Adipocyte (in vitro differentiated cells): ENCODE measurements at regions not wholly inside any gene's neighbourhood (a gene's known extent, or its start where the extent isn't known, plus 50 kb on each side); places are given as distances from the start of the nearest gene placed in this dataset.

Experiments
- DNase-seq: peaks from one replicate; pipeline ENCODE4 v3.0.0-alpha.2; 2015; ENCODE audit warnings: low read depth
- H3K27me3 ChIP-seq: replicated peaks from 2 replicates; pipeline ENCODE4 v1.7.0; 2013; ENCODE audit warnings: mild to moderate bottlenecking, low read length, moderate library complexity; ENCODE audit not compliant: control insufficient read depth, insufficient read depth
- H3K36me3 ChIP-seq: 2 replicates; pipeline ENCODE4 v1.7.0; 2013; ENCODE audit warnings: low read length, mild to moderate bottlenecking, moderate library complexity; ENCODE audit not compliant: control insufficient read depth, insufficient read depth, severe bottlenecking
- H3K4me1 ChIP-seq: 2 replicates; pipeline ENCODE4 v1.7.0; 2013; ENCODE audit warnings: mild to moderate bottlenecking, low read length, moderate library complexity; ENCODE audit not compliant: control insufficient read depth, insufficient read depth
- H3K4me3 ChIP-seq: 2 replicates; pipeline ENCODE4 v1.7.0; 2013; ENCODE audit warnings: mild to moderate bottlenecking, low read length, moderate library complexity
- H3K9ac ChIP-seq: 2 replicates; pipeline ENCODE4 v1.7.0; 2013; ENCODE audit warnings: mild to moderate bottlenecking, low read length, moderate library complexity
- H3K9me3 ChIP-seq: 2 replicates; pipeline ENCODE4 v1.7.0; 2013; ENCODE audit warnings: mild to moderate bottlenecking, low read length, moderate library complexity; ENCODE audit not compliant: control insufficient read depth

DNA sequence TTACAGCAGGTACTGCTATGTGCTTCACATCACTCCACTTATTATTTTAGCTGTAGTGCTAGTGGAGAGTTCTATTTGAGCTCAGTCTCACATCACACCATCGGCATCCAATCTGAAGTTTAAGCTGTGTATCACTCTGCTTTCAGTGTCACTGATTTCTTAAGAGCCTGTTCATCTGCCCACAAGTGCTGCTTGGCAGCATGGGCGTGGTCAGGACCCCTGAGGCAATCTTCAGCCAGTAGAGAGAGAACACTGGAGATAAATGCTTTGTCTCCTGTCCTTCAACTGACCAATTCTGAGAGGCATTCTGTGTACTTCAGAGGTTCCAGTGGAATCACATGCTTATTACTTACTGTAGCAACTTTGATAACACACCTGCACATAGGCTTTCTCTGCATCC lies 728.8 kb downstream of the RPS29 start:
- no peak overlapping the region for H3K4me3 ChIP-seq
- H3K4me1 ChIP-seq: no peaks in the 10 kb centered on the region
- no peaks in the 10 kb centered on the region for H3K36me3 ChIP-seq
- no peak overlapping the region for H3K9ac ChIP-seq
- no peaks in the 10 kb centered on the region for H3K27me3 ChIP-seq
- no peak for DNase-seq
- H3K9me3 ChIP-seq: no peaks in the 10 kb centered on the region

DNA sequence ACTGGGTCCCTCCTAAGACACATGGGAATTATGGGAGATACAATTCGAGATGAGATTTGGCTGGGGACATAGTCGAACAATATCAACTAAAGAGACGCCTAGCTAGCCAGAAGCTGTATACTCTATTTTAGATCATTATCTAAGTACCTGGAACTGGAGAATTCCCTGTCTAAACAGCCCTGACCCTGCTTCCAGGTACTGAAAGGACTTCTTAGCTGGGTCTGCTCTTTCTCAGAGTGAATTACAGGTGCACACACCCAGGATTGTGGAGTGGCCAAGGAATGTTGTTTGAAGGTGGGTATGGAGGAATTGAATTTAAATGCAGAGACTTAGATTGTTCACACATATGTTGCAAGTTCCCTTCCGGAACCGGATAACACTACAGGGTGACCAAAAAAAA lies 733.0 kb downstream of the RPS29 start:
- H3K4me1 ChIP-seq: peaks cover 9% of the 10 kb centered on the region
- no peak overlapping the region for H3K4me3 ChIP-seq
- H3K9me3 ChIP-seq: no peaks in the 10 kb centered on the region
- no peak overlapping the region for H3K9ac ChIP-seq
- no peaks in the 10 kb centered on the region for H3K27me3 ChIP-seq
- no peak for DNase-seq
- H3K36me3 ChIP-seq: no peaks in the 10 kb centered on the region

DNA sequence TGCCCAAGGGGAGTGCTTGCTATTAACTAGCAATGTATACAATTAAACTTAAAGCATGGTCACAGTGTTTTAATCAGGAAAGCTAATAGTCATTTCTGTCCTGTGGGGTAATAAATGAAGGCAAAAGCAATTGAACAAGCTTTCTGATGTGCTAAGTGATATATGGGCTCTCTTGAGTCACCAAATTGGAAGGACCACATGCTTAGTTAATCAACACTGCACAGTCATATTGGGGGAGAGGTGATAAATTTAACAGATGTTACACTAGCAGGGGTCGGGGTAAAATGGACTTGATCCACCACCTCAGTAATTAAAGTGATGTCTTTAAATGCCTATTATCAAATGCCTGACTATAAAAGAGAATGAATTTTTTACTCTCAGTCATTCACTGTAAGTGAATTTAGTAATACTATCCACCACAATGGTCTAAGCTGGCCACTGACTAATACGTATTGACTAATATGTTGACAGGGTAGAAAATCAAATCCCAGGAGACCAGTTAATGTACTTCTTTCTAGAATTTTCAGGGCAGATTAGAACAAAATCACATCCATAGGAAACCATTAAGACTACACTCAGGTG lies 736.3 kb downstream of the RPS29 start:
- no peak overlapping the region for H3K9ac ChIP-seq
- no peak overlapping the region for H3K4me3 ChIP-seq
- peaks cover 9% of the 10 kb centered on the region for H3K4me1 ChIP-seq
- H3K36me3 ChIP-seq: no peaks in the 10 kb centered on the region
- no peaks in the 10 kb centered on the region for H3K27me3 ChIP-seq
- no peak for DNase-seq
- H3K9me3 ChIP-seq: no peaks in the 10 kb centered on the region

- Histone ChIP-seq H3K4me3 (no peak overlapping the region), H3K9me3 (no peaks in the 10 kb centered on the region), H3K27me3 (no peaks in the 10 kb centered on the region), H3K9ac (no peak overlapping the region), H3K36me3 (no peaks in the 10 kb centered on the region), H3K4me1 (no peaks in the 10 kb centered on the region)
- no peak for DNase-seq
These were observed 743.4 kb downstream of the RPS29 start for GRCh38 chr14:48842785-48843184.

GRCh38 chr14:48826058-48826457 lies 760.1 kb downstream of the RPS29 start:
- no peak overlapping the region for H3K9ac ChIP-seq
- no peak for DNase-seq

DNA sequence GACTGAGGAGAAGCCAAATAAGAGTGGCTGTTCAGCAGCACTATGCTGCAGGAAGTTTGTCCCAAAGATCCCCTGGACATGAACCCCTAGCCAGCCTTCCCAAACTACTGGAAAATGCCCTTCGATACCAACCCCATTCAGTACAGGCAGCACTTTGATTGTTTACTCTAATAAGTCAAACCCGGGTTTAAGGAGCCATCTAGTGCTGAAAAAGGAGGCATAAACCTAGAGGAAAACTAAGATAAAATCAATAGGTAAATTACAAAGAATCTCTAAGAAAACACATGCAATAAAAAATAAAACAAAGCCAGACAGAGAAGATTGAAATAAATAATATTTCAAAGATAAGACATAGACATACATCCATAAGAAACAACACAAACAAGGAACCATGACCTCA lies 771.6 kb downstream of the RPS29 start:
- Histone ChIP-seq H3K4me1 (no peaks in the 10 kb centered on the region), H3K36me3 (no peaks in the 10 kb centered on the region), H3K27me3 (no peaks in the 10 kb centered on the region), H3K4me3 (no peak overlapping the region), H3K9me3 (no peaks in the 10 kb centered on the region), H3K9ac (no peak overlapping the region)
- no peak for DNase-seq

More at GRCh38 chr14:48826058-48826457, 760.1 kb downstream of the RPS29 start:
- Histone ChIP-seq H3K9me3 (no peaks in the 10 kb centered on the region), H3K4me3 (no peak overlapping the region), H3K27me3 (no peaks in the 10 kb centered on the region), H3K4me1 (no peaks in the 10 kb centered on the region), H3K36me3 (no peaks in the 10 kb centered on the region)

- Histone ChIP-seq H3K4me3 (no peak overlapping the region), H3K9ac (no peak overlapping the region), H3K9me3 (peaks cover 7% of the 10 kb centered on the region), H3K4me1 (no peaks in the 10 kb centered on the region), H3K27me3 (no peaks in the 10 kb centered on the region), H3K36me3 (no peaks in the 10 kb centered on the region)
- DNase-seq: no peak
These were observed 780.9 kb downstream of the RPS29 start for GRCh38 chr14:48805315-48805714.

DNA sequence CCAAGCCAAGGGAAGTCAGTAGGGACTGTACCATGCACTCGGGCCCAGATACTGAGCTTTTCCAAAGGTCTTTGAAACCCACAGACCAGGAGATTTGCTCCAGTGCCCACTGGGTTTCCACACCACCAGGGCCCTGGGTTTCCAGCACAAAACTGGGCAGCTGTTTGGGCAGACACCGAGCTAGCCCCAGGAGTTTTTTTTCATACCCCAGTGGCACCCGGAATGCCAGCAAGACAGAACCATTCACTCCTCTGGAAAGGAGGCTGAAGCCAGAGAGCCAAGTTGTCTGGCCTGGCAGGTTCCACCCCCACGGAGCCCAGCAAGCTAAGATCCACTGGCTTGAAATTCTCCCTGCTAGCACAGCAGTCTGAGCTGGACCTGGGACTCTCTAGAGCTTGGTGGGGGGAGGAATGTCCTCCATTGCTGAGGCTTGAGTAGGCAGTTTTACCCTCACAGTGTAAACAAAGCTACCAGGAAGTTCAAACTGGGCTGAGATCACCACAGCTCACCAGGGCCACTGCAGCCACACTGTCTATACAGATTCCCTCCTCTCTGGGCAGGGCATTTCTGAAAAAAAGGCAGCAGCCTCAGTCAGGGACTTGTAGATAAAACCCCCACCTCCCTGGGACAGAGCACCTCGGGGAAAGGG lies 793.7 kb downstream of the RPS29 start:
- H3K9me3 ChIP-seq: no peaks in the 10 kb centered on the region
- H3K4me1 ChIP-seq: no peaks in the 10 kb centered on the region
- no peak overlapping the region for H3K4me3 ChIP-seq
- no peaks in the 10 kb centered on the region for H3K36me3 ChIP-seq
- no peak overlapping the region for H3K9ac ChIP-seq
- DNase-seq: no peak
- H3K27me3 ChIP-seq: no peaks in the 10 kb centered on the region

- Histone ChIP-seq H3K4me3 (no peak overlapping the region), H3K9me3 (no peaks in the 10 kb centered on the region), H3K36me3 (no peaks in the 10 kb centered on the region), H3K9ac (no peak overlapping the region), H3K27me3 (no peaks in the 10 kb centered on the region), H3K4me1 (no peaks in the 10 kb centered on the region)
- no peak for DNase-seq
These were observed 797.4 kb downstream of the RPS29 start for GRCh38 chr14:48788771-48789170.

DNA sequence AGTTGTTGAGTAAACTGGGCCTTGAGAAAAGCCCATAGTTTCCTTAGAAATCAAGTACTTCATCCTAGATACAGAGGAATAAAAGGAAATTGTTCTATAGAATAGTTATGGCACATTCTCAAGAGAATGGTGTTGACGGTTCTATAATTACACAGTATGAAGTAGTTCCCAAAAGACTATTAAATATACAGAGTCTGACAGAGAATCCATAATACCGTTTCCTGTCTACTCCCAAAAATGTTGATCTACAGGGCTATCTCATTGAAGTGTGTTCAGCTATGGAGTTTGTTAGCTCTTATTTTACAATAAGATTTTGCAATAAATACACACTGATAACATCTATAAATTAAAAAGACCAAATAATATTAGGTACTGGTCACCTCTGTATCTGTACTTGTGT lies 799.7 kb downstream of the RPS29 start:
- H3K9ac ChIP-seq: no peak overlapping the region
- H3K27me3 ChIP-seq: no peaks in the 10 kb centered on the region
- no peak for DNase-seq
- H3K36me3 ChIP-seq: no peaks in the 10 kb centered on the region
- no peak overlapping the region for H3K4me3 ChIP-seq
- H3K4me1 ChIP-seq: no peaks in the 10 kb centered on the region
- H3K9me3 ChIP-seq: no peaks in the 10 kb centered on the region

DNA sequence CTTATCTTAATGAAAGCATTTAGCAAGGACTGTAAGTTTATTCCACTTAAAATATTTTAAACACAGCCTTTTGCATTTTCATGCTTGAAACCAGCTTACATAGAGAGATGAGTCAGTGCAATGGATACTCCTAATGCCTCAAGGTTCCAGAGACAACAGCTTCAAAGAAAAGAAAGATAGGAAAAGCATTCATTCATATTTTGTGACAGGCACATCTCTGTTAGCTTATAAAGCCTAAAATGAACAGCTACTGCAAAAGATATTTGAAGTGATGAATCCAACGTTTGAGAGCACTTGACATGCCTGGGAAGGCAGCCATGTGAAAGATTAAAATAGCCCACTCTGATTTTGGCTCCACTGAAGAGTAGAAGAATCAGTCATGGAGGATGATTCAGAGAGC lies 814.5 kb downstream of the RPS29 start:
- H3K27me3 ChIP-seq: no peaks in the 10 kb centered on the region
- no peaks in the 10 kb centered on the region for H3K36me3 ChIP-seq
- no peak overlapping the region for H3K4me3 ChIP-seq
- no peaks in the 10 kb centered on the region for H3K4me1 ChIP-seq
- no peak overlapping the region for H3K9ac ChIP-seq
- peaks cover 9% of the 10 kb centered on the region for H3K9me3 ChIP-seq
- DNase-seq: no peak

DNA sequence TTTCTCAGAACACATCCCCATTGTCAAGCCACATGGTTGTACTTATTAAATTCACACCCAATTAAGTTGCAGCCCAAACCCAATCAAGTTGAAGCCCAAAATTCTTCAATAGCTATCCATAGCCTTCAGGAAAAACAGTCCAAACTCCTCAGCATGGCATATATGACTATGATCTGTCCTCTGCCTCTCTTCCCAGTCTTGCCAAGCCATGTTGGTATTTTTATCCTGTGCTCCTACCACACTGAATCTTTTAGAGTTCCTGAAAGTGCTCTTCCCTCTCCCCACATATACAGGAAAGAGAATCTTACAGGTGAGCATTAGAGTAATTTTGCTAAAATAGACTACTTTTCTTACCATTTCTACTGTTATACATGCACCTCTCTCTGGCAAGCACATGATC lies 834.9 kb downstream of the RPS29 start:
- Histone ChIP-seq H3K9me3 (no peaks in the 10 kb centered on the region), H3K27me3 (no peaks in the 10 kb centered on the region), H3K4me1 (no peaks in the 10 kb centered on the region), H3K36me3 (no peaks in the 10 kb centered on the region), H3K4me3 (no peak overlapping the region), H3K9ac (no peak overlapping the region)
- no peak for DNase-seq
